Mesenchymal stem cell (in vitro differentiated cells and primary cell): ENCODE measurements at regions not wholly inside any gene's neighbourhood (a gene's known extent, or its start where the extent isn't known, plus 50 kb on each side); places are given as distances from the start of the nearest gene placed in this dataset.
A peak's percentile ranks its signal among the peaks of the same experiment; 100 is the strongest.

Experiments used
- DNase-seq: peaks from one replicate; pipeline ENCODE4 v3.0.0-alpha.2; 2013
- H2AFZ ChIP-seq: one replicate; pipeline ENCODE4 v1.6.1; 2013; ENCODE audit warnings: low read depth, mild to moderate bottlenecking, control low read depth, inconsistent platforms, low read length, moderate library complexity
- H2AK5ac ChIP-seq: 2 replicates; pipeline ENCODE4 v1.6.1; 2013; ENCODE audit warnings: low read length, moderate library complexity, mild to moderate bottlenecking, inconsistent platforms; ENCODE audit not compliant: severe bottlenecking
- H2BK120ac ChIP-seq: one replicate; pipeline ENCODE4 v1.6.1; 2013; ENCODE audit warnings: low read depth, mild to moderate bottlenecking, inconsistent platforms, low read length, moderate library complexity
- H2BK12ac ChIP-seq, 2 experiments: one replicate each; pipeline ENCODE4 v1.6.1; 2013; ENCODE audit warnings: inconsistent platforms in 2 of 2, low read length in 2 of 2, mild to moderate bottlenecking in 2 of 2, moderate library complexity in 2 of 2, control low read depth in 1 of 2
- H2BK15ac ChIP-seq: one replicate; pipeline ENCODE4 v1.6.1; 2013; ENCODE audit warnings: mild to moderate bottlenecking, low read depth, inconsistent platforms; ENCODE audit not compliant: poor library complexity, severe bottlenecking
- H2BK5ac ChIP-seq: 2 replicates; pipeline ENCODE4 v1.6.1; 2013; ENCODE audit warnings: low read depth, mild to moderate bottlenecking, low read length, control low read depth, inconsistent platforms; ENCODE audit not compliant: poor library complexity, severe bottlenecking
- H3K14ac ChIP-seq, 2 experiments: one replicate each; pipeline ENCODE4 v1.6.1; 2013; ENCODE audit warnings: inconsistent platforms in 2 of 2, low read length in 2 of 2, control low read depth in 1 of 2, mild to moderate bottlenecking in 1 of 2, moderate library complexity in 1 of 2
- H3K18ac ChIP-seq, 2 experiments: one replicate each; pipeline ENCODE4 v1.6.1; 2013; ENCODE audit warnings: inconsistent platforms in 2 of 2, low read length in 2 of 2, control low read depth in 1 of 2, low read depth in 1 of 2, mild to moderate bottlenecking in 1 of 2
- H3K23ac ChIP-seq, 2 experiments: one replicate each; pipeline ENCODE4 v1.6.1; 2013; ENCODE audit warnings: inconsistent platforms in 2 of 2, low read length in 2 of 2, mild to moderate bottlenecking in 2 of 2, moderate library complexity in 2 of 2, control low read depth in 1 of 2
- H3K27ac ChIP-seq: 2 replicates; pipeline ENCODE4 v1.5.1; 2013; ENCODE audit warnings: mild to moderate bottlenecking, moderate library complexity, low read length, control low read depth, inconsistent platforms; ENCODE audit not compliant: poor library complexity, severe bottlenecking
- H3K27me3 ChIP-seq, 2 experiments: 2 replicates each; pipeline versions ENCODE4 v1.6.1 to v1.7.0; 2013; ENCODE audit warnings: low read length in 2 of 2, mild to moderate bottlenecking in 2 of 2, moderate library complexity in 2 of 2, control low read depth in 1 of 2, inconsistent platforms in 1 of 2; ENCODE audit not compliant: control insufficient read depth in 1 of 2, insufficient read depth in 1 of 2
- H3K36me3 ChIP-seq, 2 experiments: 2 replicates each; pipeline versions ENCODE4 v1.6.1 to v1.7.0; 2013; ENCODE audit warnings: low read length in 2 of 2, control low read depth in 1 of 2, inconsistent platforms in 1 of 2, low read depth in 1 of 2, mild to moderate bottlenecking in 1 of 2; ENCODE audit not compliant: insufficient read depth in 2 of 2, control insufficient read depth in 1 of 2
- H3K4ac ChIP-seq, 2 experiments: one replicate each; pipeline ENCODE4 v1.6.1; 2013; ENCODE audit warnings: inconsistent platforms in 2 of 2, low read length in 2 of 2, mild to moderate bottlenecking in 2 of 2, moderate library complexity in 2 of 2, control low read depth in 1 of 2, low read depth in 1 of 2
- H3K4me1 ChIP-seq: 2 replicates; pipeline ENCODE4 v1.6.1; 2013; ENCODE audit warnings: low read depth, low read length, control low read depth; ENCODE audit not compliant: control insufficient read depth, insufficient read depth
- H3K4me2 ChIP-seq: 2 replicates; pipeline ENCODE4 v1.6.1; 2013; ENCODE audit warnings: low read length, mild to moderate bottlenecking, inconsistent platforms; ENCODE audit not compliant: poor library complexity, severe bottlenecking
- H3K4me3 ChIP-seq, 2 experiments: 2 replicates each; pipeline versions ENCODE4 v1.5.1 to v1.7.0; 2013; ENCODE audit warnings: low read length in 2 of 2, mild to moderate bottlenecking in 2 of 2, control low read depth in 1 of 2, low read depth in 1 of 2; ENCODE audit not compliant: insufficient read depth in 1 of 2
- H3K79me1 ChIP-seq: replicated peaks from 2 replicates; pipeline ENCODE4 v1.6.1; 2013; ENCODE audit warnings: mild to moderate bottlenecking, control low read depth, low read length, inconsistent platforms; ENCODE audit not compliant: poor library complexity, severe bottlenecking
- H3K9ac ChIP-seq: 2 replicates; pipeline ENCODE4 v1.7.0; 2013; ENCODE audit warnings: mild to moderate bottlenecking, low read length, moderate library complexity
- H3K9me3 ChIP-seq: 2 replicates; pipeline ENCODE4 v1.7.0; 2013; ENCODE audit warnings: mild to moderate bottlenecking, low read length; ENCODE audit not compliant: control insufficient read depth
- H4K8ac ChIP-seq: one replicate; pipeline ENCODE4 v1.6.1; 2013; ENCODE audit warnings: inconsistent platforms, mild to moderate bottlenecking, low read length, moderate library complexity
- H4K91ac ChIP-seq: one replicate; pipeline ENCODE4 v1.6.1; 2013; ENCODE audit warnings: mild to moderate bottlenecking, low read length, inconsistent platforms
- WGBS: methylation state at CpG from one replicate; pipeline ENCODE4 v1.1.7; 2013; ENCODE audit warnings: mixed read lengths; 5-methylcytosine and 5-hydroxymethylcytosine counted together

DNA sequence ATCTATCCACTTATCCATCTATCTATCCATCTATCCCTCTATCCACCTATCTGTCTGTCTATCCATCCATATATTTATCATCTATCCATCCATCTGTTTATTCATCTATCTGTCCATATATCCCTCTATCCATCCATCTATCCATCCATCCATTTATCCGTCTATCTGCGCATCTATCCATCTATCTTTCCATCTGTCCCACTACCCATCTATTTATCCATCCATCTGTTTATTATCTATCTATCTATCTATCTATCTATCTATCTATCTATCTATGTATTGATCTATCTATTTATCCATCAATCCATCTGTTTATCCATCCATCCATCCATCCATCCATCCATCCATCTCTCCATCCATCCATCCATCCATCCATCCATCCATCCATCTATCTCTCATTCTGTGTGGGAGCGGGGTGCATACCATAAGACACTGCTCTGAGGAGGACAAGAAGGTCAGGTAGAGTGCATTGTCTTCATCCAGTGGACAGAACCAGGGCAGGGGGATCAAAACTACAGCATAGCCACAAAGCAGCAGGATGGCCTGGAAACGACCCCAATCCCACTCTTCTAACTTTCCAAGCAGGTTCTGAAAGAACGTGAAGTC is 53.2 kb upstream of the ENPP6 start:
- no peak overlapping the region for H2BK120ac ChIP-seq
- no peak overlapping the region for H3K27ac ChIP-seq
- peaks cover 8% of the 10 kb centered on the region for H3K4me1 ChIP-seq
- H3K18ac ChIP-seq = no peak overlapping the region
- no peaks in the 10 kb centered on the region for H3K36me3 ChIP-seq
- no peak overlapping the region for H2BK15ac ChIP-seq
- no peak overlapping the region for H2BK12ac ChIP-seq
- no peak overlapping the region for H2AK5ac ChIP-seq
- H3K79me1 ChIP-seq = no peaks in the 10 kb centered on the region
- no peak overlapping the region for H4K8ac ChIP-seq
- H2BK5ac ChIP-seq = no peak overlapping the region
- H3K4me3 ChIP-seq = no peak overlapping the region
- H4K91ac ChIP-seq = no peak overlapping the region
- WGBS = 93% methylated on average over 3 of the region's 5 CpGs
- no peak overlapping the region for H2AFZ ChIP-seq
- H3K9ac ChIP-seq = no peak overlapping the region
- H3K4ac ChIP-seq = no peak overlapping the region
- H3K9me3 ChIP-seq = peaks cover 4% of the 10 kb centered on the region
- no peak overlapping the region for H3K14ac ChIP-seq
- no peak overlapping the region for H3K4me2 ChIP-seq
- H3K23ac ChIP-seq = no peak overlapping the region
- DNase-seq = no peak
- H3K27me3 ChIP-seq = no peaks in the 10 kb centered on the region

DNA sequence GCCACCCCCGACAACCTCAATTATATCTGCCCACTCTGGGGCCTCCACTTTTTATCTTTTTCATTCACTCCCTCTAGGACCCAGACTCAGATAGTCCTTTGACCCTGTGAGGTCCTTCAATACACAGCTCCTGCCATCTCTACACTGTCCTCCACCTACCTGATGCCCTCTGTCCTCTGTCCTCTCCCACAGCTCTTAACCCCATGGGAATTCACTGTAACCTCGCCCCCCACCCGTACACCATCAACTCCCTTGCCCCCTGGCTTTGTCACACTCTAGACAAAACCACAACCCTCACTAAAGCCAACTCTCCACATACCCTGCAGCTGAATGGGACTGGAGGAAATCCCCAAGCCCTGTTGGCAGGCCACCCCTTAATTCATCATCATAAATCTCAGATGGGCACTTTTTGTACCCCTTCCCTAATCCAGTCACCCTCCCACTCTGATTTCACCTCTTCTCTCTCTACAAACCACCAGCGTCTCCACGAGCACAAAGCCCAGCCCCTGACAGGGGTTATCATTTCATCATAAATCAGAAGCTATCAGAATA is 52.3 kb upstream of the ENPP6 start:
- H3K4ac ChIP-seq = no peak overlapping the region
- H3K4me1 ChIP-seq = peaks cover 8% of the 10 kb centered on the region
- no peak overlapping the region for H3K14ac ChIP-seq
- H3K9ac ChIP-seq = no peak overlapping the region
- no peaks in the 10 kb centered on the region for H3K27me3 ChIP-seq
- no peaks in the 10 kb centered on the region for H3K79me1 ChIP-seq
- no peak overlapping the region for H3K4me2 ChIP-seq
- H4K8ac ChIP-seq = no peak overlapping the region
- no peak overlapping the region for H3K4me3 ChIP-seq
- H3K36me3 ChIP-seq = no peaks in the 10 kb centered on the region
- H2BK120ac ChIP-seq = no peak overlapping the region
- H3K9me3 ChIP-seq = no peaks in the 10 kb centered on the region
- H2AK5ac ChIP-seq = no peak overlapping the region
- H2BK5ac ChIP-seq = no peak overlapping the region
- H2BK15ac ChIP-seq = no peak overlapping the region
- no peak for DNase-seq
- H4K91ac ChIP-seq = no peak overlapping the region
- no peak overlapping the region for H2AFZ ChIP-seq
- H3K27ac ChIP-seq = no peak overlapping the region
- H3K18ac ChIP-seq = no peak overlapping the region
- WGBS = 64% methylated on average over 5 of the region's 5 CpGs
- no peak overlapping the region for H2BK12ac ChIP-seq
- no peak overlapping the region for H3K23ac ChIP-seq

DNA sequence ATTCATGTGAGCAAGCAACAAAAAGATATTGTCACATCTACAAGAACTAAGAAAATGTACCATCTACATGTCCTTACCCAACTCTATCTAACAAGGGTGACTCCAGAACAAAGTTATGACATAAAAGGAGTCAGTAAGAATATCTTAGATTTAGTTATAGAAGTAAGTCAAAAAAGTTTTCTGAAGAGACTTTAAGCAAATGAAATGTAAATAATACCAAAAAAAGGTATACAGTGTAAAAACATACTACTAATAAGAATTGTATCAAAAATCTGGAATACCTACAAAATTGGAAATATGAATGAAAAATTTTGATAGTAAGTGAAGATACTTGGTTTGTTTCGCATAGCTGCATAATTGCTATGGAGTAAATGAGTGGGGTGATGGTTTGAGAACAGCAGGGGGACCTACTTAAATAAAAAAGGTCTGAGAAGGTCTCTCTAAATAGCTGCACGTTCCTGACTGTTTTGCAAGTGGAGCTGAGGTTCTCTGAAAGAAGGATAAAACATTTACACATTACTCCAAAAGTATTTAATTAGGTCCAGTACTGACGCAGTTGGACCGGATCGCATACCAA is 51.0 kb upstream of the ENPP6 start:
- H4K91ac ChIP-seq = no peak overlapping the region
- no peak overlapping the region for H3K14ac ChIP-seq
- H2BK5ac ChIP-seq = no peak overlapping the region
- no peak overlapping the region for H4K8ac ChIP-seq
- no peak overlapping the region for H2AFZ ChIP-seq
- no peak overlapping the region for H2BK12ac ChIP-seq
- no peak overlapping the region for H2AK5ac ChIP-seq
- H3K9me3 ChIP-seq = no peaks in the 10 kb centered on the region
- no peak overlapping the region for H2BK15ac ChIP-seq
- H3K27ac ChIP-seq = no peak overlapping the region
- no peak for DNase-seq
- no peak overlapping the region for H2BK120ac ChIP-seq
- no peaks in the 10 kb centered on the region for H3K36me3 ChIP-seq
- H3K4ac ChIP-seq = no peak overlapping the region
- no peaks in the 10 kb centered on the region for H3K27me3 ChIP-seq
- peak overlapping the region; percentile 64 for H3K4me2 ChIP-seq
- no peak overlapping the region for H3K18ac ChIP-seq
- H3K4me3 ChIP-seq = peak overlapping the region in 1 of 2 experiments; percentile 55
- H3K23ac ChIP-seq = no peak overlapping the region
- peaks cover 6% of the 10 kb centered on the region for H3K4me1 ChIP-seq
- H3K9ac ChIP-seq = peak overlapping the region; percentile 85
- H3K79me1 ChIP-seq = no peaks in the 10 kb centered on the region
- 93% methylated on average over 5 of the region's 5 CpGs for WGBS

DNA sequence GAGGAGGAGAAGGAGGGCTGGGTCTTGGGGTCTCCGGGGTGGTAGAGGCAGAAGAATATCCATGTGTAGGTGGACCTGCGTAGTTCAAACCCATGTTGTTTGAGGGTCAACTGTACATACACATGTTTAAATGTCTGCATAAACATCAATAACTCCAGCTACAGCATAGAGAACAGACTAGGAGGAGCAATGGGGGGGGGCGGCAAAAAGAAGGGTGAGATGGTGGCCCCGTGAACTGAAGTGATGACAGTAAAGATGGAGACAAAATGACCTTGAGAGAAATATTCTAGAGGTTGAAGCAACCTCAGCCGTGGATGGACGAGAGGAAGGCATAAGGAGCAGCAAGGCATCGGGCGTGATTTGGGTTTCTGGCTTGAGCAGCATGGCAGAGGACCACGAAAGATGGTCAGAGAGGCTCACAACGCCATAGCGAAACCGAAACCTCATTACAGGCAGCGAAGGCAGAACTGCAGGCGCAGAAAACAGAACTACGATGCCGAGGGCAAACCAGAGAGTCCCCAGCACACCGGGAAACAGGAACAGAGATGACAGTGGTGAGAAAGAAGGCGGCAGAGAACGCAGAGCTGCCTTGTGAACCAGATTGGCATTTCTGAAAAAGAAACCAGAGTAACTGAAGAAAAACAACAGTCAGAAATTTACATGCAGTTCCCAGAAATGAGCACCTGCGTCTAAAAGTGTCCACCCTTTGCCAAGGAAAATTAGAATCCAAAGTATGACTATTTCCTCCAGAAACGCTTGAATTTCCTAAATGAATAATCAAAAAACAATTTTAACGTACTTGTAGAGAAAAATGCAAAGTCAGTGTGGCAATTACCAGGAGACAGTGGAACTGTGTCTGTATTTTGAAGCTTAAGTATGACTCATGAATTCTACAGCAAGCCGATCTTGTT is 50.3 kb upstream of the ENPP6 start:
- peak overlapping the region in 1 of 2 experiments; percentile 81 for H3K4ac ChIP-seq
- DNase-seq = peak; percentile 81
- H3K14ac ChIP-seq = no peak overlapping the region
- H4K8ac ChIP-seq = peak overlapping the region; percentile 97
- H4K91ac ChIP-seq = peak overlapping the region; percentile 34
- no peaks in the 10 kb centered on the region for H3K27me3 ChIP-seq
- H3K4me1 ChIP-seq = peaks cover 6% of the 10 kb centered on the region
- H3K79me1 ChIP-seq = no peaks in the 10 kb centered on the region
- H2AFZ ChIP-seq = peak overlapping the region; percentile 72
- no peak overlapping the region for H2BK5ac ChIP-seq
- peak overlapping the region; percentile 85 for H3K9ac ChIP-seq
- H2BK120ac ChIP-seq = no peak overlapping the region
- peak overlapping the region; percentile 49 for H3K27ac ChIP-seq
- peak overlapping the region; percentile 44 to 97 for H3K18ac ChIP-seq
- peak overlapping the region; percentile 79 to 94 for H2BK12ac ChIP-seq
- H3K23ac ChIP-seq = no peak overlapping the region
- H3K36me3 ChIP-seq = no peaks in the 10 kb centered on the region
- no peaks in the 10 kb centered on the region for H3K9me3 ChIP-seq
- H3K4me3 ChIP-seq = peak overlapping the region in 1 of 2 experiments; percentile 55
- no peak overlapping the region for H2BK15ac ChIP-seq
- 82% methylated on average over 19 of the region's 23 CpGs for WGBS
- H3K4me2 ChIP-seq = peak overlapping the region; percentile 64
- peak overlapping the region; percentile 46 for H2AK5ac ChIP-seq
